GM19099 (cell line): ENCODE measurements at regions not wholly inside any gene's neighbourhood (a gene's known extent, or its start where the extent isn't known, plus 50 kb on each side); places are given as distances from the start of the nearest gene placed in this dataset.
A peak's percentile ranks its signal among the peaks of the same experiment; 100 is the strongest.

Experiments
- POLR2A ChIP-seq: IDR thresholded peaks from 3 replicates; pipeline ENCODE4 v1.6.1; 2011; ENCODE audit warnings: low read depth; ENCODE audit not compliant: insufficient read length; ENCODE audit errors: extremely low read depth

DNA sequence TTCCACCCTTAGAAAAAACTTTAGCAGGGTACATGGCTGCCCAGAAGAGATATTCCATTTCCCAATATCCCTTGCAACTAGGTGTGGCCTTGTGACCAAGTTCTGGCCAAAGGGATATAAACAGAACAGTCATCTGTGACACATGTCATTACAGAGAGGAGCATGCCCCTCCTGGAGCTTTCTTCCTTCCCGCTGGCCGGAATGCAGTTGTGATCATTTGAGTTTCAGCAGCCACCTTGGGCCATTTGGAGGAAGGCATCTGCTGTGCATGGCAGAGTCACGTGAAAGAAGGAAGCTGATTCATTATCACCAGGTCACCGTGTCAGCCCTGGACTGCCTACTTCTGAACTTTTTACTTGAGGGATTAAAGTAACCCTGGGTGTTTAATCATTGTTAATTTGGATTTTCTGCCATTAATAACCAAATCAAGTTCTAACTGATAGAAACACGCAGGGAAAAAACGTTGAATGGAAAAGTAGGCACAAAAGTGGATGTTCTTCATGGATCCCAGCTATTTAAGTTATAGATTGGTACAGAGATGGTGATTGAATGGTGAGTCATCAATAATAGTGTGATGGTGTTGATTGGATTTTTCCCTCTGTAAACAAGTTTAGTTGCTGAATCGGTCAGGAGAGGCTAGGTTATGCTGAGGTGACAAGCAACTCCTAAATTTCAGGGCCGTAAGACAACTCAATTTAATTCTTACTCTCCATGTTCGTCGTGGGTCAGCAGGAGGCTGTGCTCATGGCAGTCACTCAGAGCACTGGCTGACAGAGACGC lies 80.7 kb upstream of the CCDC167 start:
- no peak for TF ChIP-seq POLR2A

DNA sequence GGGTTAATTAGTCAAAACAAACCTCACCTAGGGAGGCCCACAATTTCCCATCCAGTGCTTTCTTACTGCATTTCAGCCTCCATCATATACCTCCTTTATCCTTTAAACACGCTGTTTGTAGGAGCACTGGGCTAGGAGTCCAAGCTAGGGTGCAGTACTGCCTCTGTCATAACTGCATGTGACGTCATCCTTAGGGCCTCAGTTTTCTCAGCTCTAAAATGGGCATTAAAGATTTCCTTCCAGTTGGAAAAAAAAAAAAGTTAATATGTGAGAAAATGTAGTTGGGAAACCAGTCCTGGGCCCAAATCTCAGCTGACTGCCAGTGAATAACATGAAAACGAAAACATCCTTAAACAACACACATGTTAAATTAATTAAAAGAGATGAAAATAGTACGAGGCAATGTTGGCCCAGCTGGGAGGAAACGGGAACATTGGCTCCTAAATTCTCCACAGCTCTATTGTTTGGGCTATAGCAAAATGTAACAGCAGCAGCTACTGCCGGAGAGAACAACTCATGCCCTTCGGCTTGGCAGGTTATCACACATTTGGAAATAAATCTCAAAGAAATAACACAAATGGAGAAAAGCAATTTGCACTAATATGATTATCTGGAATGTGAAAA lies 79.9 kb upstream of the CCDC167 start:
- no peak for TF ChIP-seq POLR2A

DNA sequence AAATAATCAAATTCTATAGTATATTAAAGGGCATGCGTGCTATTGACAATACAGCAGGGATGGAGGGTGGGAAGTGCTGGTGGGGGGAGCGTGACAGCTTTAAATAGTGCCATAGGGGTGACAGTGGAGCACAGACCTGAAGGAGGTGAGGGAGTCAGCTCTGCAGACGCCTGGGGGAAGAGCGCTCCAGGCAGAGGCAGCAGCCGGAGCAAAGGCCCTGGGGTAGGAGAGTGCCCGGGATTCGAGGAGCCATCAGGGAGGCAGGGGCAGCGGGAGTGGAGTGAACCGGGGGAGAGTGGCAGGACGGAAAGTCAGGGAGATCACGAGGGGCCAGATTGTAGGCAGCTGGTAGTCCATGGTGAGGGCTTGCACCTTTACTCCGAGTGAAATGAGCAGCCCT lies 78.4 kb upstream of the CCDC167 start:
- TF ChIP-seq POLR2A = no peak

DNA sequence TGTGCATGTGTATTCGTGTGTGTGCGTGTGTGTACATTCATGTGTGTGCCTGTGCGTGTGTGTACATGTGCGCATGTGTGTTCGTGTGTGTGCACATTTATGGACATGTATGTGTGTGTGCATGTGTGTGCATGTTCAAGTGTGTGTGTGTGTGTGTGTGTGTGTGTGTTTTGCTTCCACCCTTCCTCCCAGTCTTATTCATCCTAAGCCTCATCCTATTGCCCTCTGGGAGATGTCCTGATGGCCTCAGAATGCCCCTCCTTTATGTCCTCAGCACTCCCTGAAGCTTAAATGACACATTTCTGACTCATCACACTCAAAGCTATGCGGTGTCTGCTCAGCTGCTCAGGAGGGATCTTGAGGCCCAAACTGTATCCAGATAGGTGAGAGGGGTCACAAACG lies 76.6 kb upstream of the CCDC167 start:
- TF ChIP-seq POLR2A = no peak

DNA sequence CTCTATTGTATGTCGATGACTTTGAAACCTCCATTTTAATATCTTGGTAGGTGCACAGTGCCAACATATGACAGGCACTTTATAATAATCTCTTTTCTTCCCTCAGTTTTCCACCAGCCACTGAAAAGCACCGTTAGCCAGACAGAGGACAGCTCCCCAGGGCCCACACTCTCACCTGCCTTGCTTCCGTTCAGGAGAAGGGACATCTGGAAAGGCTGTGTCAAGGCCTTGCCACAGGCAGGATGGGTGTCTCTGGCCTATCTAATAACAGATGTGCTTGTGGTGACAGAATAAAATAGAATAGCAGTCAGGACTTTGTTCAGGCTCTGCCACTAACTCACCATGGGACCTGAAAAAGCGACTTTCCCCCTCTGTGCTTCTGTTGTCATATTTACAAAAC lies 75.5 kb upstream of the CCDC167 start:
- no peak for TF ChIP-seq POLR2A

DNA sequence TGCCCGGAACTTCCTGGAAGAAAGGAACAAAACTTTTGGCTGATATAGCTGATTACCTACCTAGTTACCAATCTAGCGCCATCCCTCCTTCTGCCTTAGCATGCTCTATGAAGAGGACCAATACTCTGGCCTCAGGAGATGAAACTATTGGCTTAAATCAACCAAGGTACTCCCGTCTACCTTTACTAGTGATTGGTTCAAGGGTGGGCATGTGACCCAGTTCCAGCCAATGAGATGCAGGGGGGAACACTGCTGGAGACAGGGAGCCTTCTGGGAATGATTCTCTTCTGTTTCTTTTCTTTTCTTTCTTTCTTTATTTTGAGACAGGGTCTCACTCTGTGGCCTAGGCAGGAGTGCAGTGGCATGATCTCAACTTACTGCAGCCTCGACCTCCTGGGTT lies 72.6 kb upstream of the CCDC167 start:
- no peak for TF ChIP-seq POLR2A

DNA sequence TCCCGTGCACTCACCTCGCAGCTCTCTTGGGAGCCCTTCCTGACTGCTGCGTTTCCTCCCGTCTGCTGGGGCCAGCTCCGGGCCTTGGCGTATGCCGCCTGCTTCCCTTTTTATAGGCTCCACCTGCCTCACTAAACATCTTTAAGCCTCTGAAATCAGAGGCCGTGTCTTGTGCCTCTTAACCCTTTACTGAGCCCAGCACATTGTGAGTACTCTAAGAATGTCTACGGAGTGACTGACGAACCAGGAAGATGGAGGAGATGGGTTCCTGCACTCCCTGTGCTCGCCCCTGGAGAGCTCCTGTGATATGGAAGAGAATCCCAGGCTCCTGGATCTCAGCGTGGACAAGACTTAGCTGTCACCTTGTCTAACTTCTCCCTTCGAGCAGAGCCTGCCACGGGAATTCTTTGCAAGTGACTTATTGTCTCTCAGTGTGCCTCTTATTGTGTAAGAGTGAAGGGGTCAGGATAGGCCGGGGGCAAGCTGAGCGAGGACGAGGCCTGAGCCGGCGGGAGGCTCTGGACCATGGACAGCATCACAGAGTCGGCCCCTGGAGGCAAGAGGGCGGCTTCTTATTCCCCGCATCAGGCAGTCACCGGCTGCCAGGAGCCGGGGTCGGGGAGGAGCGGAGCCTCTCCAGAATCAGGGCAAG lies 70.9 kb upstream of the CCDC167 start:
- TF ChIP-seq POLR2A = no peak

DNA sequence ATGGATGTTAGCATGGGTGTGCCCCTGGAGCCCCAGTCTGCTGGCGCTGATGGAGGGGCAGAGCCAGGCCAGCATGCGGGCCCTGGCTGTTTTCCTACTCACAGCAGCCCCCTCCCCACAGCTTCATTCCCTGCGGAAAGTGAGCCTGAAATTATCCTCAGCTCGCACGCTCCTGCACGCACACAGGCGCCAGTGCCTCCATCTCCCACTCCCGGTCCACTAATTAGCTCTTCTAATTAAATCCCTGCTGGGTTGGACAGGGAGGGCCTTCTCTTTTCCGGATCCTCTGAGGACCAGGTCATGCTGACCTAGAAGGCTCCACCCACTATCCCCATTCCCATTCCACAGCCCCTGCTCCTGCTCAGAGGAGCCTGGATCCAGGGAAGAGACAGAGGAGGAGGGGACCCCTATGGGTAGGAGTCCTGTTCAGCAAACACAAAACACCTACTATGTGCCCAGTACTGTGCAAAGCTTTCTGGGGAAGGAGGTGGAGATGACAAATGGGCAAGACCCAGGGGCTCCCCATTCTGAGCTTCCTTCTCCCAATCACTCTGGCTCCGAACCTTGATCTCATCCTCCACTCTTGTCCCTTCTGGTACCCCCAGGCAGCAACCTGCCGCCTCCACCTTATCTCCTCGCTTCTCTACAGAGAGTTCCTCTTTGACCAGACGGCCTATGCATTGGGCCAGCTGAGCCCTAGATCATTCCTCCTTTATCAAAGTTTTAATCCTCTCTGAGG lies 70.2 kb upstream of the CCDC167 start:
- no peak for TF ChIP-seq POLR2A

DNA sequence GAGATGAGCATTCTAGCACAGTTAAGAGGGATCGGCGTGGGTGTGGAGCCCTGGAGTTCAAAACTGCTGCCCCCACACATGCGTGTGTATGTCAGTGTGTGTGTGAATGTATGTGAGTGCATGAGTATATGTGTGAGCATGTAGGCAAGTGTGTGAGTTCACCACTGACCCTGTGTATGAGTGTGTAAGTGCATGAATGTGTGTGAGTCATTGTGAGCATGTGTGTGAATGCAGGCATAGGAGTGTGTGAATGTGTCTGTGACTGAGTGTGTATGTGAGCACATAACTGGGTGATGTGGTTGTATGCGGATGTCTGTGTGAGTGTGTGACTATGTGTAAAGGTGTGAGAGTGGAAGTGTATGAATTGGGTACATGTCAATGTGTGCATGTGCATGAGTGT lies 69.6 kb upstream of the CCDC167 start:
- no peak for TF ChIP-seq POLR2A

DNA sequence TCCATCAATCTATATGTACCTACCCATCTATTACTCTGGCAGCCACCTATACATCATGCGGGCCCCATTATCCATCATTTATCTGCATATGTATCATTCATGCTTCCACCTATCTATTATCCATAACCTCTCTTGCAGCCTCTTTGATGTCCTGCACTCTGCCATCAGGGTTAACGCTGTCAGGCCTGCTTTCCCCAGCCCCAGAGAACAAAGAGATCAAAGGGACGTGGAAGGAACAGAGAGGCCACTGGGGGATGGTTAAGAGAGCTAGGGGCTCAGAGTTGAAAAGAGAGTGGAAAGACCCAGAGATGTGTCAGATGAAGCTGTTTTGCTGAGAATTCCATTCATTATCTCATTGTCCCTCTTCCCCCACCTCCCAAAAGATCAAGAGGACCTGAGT lies 67.3 kb upstream of the CCDC167 start:
- TF ChIP-seq POLR2A = no peak

DNA sequence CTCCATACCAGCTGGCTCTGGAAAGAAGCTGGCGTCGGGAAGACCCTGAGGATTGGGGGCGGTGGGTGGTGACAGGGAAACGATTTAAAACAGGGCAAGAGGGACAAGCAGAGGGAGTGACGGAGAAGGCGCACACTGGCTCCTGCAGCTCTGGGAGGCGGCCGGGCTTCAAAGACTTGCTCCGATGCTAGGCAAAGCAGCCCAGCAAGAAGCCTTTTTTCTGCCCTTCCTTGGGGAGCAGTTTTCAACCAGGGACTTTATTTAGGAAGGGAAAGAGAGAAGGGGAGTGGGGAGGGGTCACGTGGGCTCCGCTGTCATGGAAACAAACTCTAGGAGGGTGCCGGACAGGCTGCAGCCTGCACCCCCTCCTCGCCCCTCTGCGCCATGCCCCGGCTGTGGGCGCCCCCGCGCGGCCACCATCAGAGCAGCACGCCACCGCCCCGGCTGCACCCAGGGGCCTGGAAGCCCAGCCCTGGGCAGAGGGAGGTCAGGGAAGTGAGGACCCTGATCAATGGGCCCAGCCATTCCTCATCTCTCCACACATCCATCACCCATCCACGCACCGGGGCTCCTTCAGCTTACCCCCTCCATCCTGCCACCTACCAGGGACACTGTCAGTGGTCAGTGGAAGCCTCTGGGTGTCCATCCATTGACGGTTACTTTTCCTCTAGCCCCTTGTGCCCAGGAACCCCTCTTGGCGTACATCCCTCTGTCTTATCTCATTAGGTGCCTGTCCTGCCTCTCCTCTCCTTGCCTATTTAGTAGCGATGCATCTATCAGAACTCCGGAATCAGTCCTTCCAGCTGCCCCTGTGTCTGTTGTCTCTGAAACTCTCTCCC lies 66.6 kb upstream of the CCDC167 start:
- TF ChIP-seq POLR2A = no peak

DNA sequence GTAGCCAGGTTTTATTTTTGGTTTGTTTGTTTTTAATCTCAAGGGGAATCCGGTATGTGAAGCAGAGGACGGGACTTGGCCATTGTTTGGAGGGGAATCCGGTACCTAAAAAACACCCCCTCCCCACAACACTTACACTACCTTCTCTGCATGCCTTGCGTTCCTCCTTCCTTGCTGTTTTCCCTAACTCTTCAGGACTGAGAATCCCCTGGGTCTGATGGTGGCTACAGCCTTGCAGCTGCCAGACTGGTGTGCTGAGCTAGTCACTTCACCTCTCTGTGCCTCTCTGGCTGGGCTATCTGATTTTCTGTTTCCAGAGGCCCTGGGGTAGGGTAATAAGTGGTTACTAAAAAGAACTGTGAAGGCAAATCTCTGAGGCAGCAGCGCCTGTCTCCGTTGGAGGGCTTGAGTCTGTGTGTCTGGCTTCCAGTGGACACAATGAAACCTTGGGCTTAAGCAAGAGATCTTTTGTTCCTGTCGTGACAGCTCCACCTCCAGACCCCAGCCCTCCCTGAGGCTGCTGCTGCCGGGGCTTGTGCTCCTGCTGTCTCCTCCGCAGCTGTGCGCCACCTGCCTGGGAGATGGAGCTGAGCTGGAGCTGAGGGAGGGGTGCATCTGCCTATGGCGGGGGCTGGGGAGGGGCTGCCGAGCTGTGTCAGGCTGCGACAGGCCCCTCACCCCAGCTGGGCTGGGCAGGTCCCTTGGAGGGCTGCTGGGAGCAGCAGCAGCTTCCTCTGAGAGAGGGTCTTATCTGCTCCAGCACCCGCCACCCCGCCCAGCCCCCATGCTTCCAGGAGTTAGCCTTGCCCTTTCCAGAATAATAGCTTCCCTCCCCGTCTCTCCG lies 65.8 kb upstream of the CCDC167 start:
- no peak for TF ChIP-seq POLR2A

DNA sequence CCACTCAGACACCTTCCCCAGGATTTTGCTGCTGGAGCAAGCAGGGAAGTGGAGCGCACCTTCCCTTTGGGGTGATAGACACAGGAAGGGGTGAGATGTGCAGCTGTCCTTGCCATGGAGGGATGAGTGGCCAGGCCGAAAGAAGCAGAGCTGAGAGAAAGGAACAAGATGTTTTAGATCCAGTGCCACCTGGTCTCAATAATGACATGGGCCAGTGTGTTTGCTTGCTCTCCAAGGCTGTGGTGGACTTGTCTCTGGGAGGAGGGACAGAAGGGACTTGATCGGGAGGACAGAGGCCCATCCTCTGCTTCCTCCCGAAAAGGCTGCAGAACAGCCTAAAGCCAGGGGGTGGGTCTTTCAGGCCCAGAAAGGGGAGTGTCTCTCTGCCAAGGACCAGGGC lies 61.7 kb upstream of the CCDC167 start:
- peak; percentile 36 for TF ChIP-seq POLR2A

DNA sequence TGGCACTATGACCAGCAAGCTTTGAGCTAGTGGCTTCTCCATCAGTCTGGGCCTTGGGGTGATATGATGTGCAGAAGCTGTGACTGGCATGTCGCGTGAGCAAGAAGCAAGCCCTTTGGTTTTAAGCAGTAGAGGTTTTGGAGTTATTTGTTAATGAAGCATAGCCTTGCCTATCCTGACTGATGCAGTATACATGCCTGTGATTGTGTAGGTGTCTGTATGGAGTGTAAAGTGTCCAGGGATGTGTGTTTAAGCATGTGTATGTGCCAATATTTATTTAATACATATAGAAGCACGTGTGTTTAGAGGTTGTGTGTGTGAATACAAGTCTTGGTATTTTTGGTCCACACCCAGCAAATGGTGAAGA lies 61.0 kb upstream of the CCDC167 start:
- no peak for TF ChIP-seq POLR2A
